Neural progenitor cell (in vitro differentiated cells): ENCODE measurements at regions not wholly inside any gene's neighbourhood (a gene's known extent, or its start where the extent isn't known, plus 50 kb on each side); places are given as distances from the start of the nearest gene placed in this dataset.

ENCODE experiments used
- DNase-seq: peaks from one replicate; pipeline ENCODE4 v3.0.0-alpha.2; 2016; ENCODE audit warnings: low spot score
- H2AFZ ChIP-seq: fragments of 200-600 bp; sonication (generic); replicated peaks from 2 replicates; pipeline ENCODE4 v1.6.1; 2016; ENCODE audit warnings: antibody characterized with exemption
- H3F3A ChIP-seq: fragments of 200-600 bp; sonication (generic); 2 replicates; pipeline ENCODE4 v1.6.1; 2016; ENCODE audit warnings: antibody characterized with exemption, low read depth
- H3K27ac ChIP-seq: fragments of 200-600 bp; sonication (generic); 2 replicates; pipeline ENCODE4 v1.5.1; 2016; ENCODE audit warnings: mild to moderate bottlenecking
- H3K27me3 ChIP-seq: fragments of 200-600 bp; sonication (generic); 2 replicates; pipeline ENCODE4 v1.6.1; 2016; ENCODE audit warnings: mild to moderate bottlenecking, moderate library complexity
- H3K36me3 ChIP-seq: fragments of 200-600 bp; sonication (generic); 2 replicates; pipeline ENCODE4 v1.5.1; 2016
- H3K4me1 ChIP-seq: fragments of 200-600 bp; sonication (generic); 2 replicates; pipeline ENCODE4 v1.6.1; 2016; ENCODE audit warnings: mixed run types
- H3K4me2 ChIP-seq: fragments of 200-600 bp; sonication (generic); 2 replicates; pipeline ENCODE4 v1.6.1; 2016
- H3K4me3 ChIP-seq: fragments of 200-600 bp; sonication (generic); 2 replicates; pipeline ENCODE4 v1.5.1; 2016
- H3K79me2 ChIP-seq: fragments of 200-600 bp; sonication (generic); 2 replicates; pipeline ENCODE4 v1.6.1; 2016; ENCODE audit warnings: low read depth
- H3K9ac ChIP-seq: fragments of 200-600 bp; sonication (generic); 2 replicates; pipeline ENCODE4 v1.6.1; 2016
- H3K9me3 ChIP-seq: fragments of 200-600 bp; sonication (generic); 2 replicates; pipeline ENCODE4 v1.5.1; 2016; ENCODE audit warnings: low read depth
- H4K20me1 ChIP-seq: fragments of 200-600 bp; sonication (generic); 2 replicates; pipeline ENCODE4 v1.6.1; 2016; ENCODE audit warnings: low read depth
- H3K27ac Mint-ChIP-seq: 3 replicates; pipeline ENCODE4 v1.8.0; 2021; ENCODE audit warnings: mixed read lengths
- H3K27me3 Mint-ChIP-seq: 2 replicates; pipeline ENCODE4 v1.8.0; 2022; ENCODE audit warnings: low read depth, mild to moderate bottlenecking, inconsistent platforms, moderate library complexity, mixed read lengths; ENCODE audit not compliant: insufficient read depth
- H3K36me3 Mint-ChIP-seq: 3 replicates; pipeline ENCODE4 v1.8.0; 2021; ENCODE audit warnings: mixed read lengths
- H3K4me1 Mint-ChIP-seq: 3 replicates; pipeline ENCODE4 v1.8.0; 2021; ENCODE audit warnings: mixed read lengths
- H3K4me3 Mint-ChIP-seq: 3 replicates; pipeline ENCODE4 v1.8.0; 2021; ENCODE audit warnings: mild to moderate bottlenecking, moderate library complexity, mixed read lengths
- H3K9me3 Mint-ChIP-seq: 3 replicates; pipeline ENCODE4 v1.8.0; 2020; ENCODE audit warnings: mixed read lengths
- CTCF ChIP-seq: fragments of 200-600 bp; sonication (generic); IDR thresholded peaks from 2 replicates; pipeline ENCODE4 v1.5.1; 2017; ENCODE audit warnings: antibody characterized with exemption, mild to moderate bottlenecking
- EZH2 ChIP-seq: fragments of 200-600 bp; sonication (generic); IDR thresholded peaks from 2 replicates; pipeline ENCODE4 v1.6.1; 2017; ENCODE audit warnings: antibody characterized with exemption, mild to moderate bottlenecking, moderate library complexity
- EZH2phosphoT487 ChIP-seq: fragments of 200-600 bp; sonication (generic); IDR thresholded peaks from 2 replicates; pipeline ENCODE4 v1.6.1; 2017; ENCODE audit warnings: antibody characterized with exemption

- H3K79me2 ChIP-seq: no peaks in the 10 kb centered on the region
- Mint-ChIP-seq H3K27ac (no peak overlapping the region), H3K36me3 (no peaks in the 10 kb centered on the region), H3K4me1 (peaks cover 19% of the 10 kb centered on the region), H3K9me3 (no peaks in the 10 kb centered on the region), H3K27me3 (peaks cover 3% of the 10 kb centered on the region), H3K4me3 (peak overlapping the region; percentile 62)
- no peaks in the 10 kb centered on the region for H3K9me3 ChIP-seq
- no peak overlapping the region for H2AFZ ChIP-seq
- H3K27me3 ChIP-seq: no peaks in the 10 kb centered on the region
- H4K20me1 ChIP-seq: no peaks in the 10 kb centered on the region
- H3K4me1 ChIP-seq: peaks cover 7% of the 10 kb centered on the region
- DNase-seq: no peak
- no peak overlapping the region for H3K9ac ChIP-seq
- no peak overlapping the region for H3K4me3 ChIP-seq
- H3K36me3 ChIP-seq: no peaks in the 10 kb centered on the region
- H3K4me2 ChIP-seq: no peak overlapping the region
- H3F3A ChIP-seq: no peaks in the 10 kb centered on the region
- no peak for TF ChIP-seq EZH2
- no peak for TF ChIP-seq EZH2phosphoT487
- no peak for TF ChIP-seq CTCF
- H3K27ac ChIP-seq: no peak overlapping the region
Measured at GRCh38 chr15:38702178-38702912, 137.7 kb upstream of the RASGRP1 start.

GRCh38 chr15:38705436-38706219, 141.0 kb upstream of the RASGRP1 start:
- Mint-ChIP-seq H3K27ac (no peak overlapping the region), H3K9me3 (no peaks in the 10 kb centered on the region), H3K4me3 (no peak overlapping the region), H3K27me3 (peaks cover 2% of the 10 kb centered on the region), H3K36me3 (no peaks in the 10 kb centered on the region), H3K4me1 (peaks cover 30% of the 10 kb centered on the region)
- H3K4me1 ChIP-seq: peaks cover 7% of the 10 kb centered on the region
- H3K36me3 ChIP-seq: no peaks in the 10 kb centered on the region
- H2AFZ ChIP-seq: no peak overlapping the region
- H3K9ac ChIP-seq: no peak overlapping the region
- no peaks in the 10 kb centered on the region for H3K79me2 ChIP-seq
- no peak overlapping the region for H3K4me2 ChIP-seq
- H3K27ac ChIP-seq: no peak overlapping the region
- no peaks in the 10 kb centered on the region for H3F3A ChIP-seq
- no peak for TF ChIP-seq EZH2phosphoT487
- no peak for TF ChIP-seq CTCF
- TF ChIP-seq EZH2: no peak
- H3K27me3 ChIP-seq: no peaks in the 10 kb centered on the region
- DNase-seq: peak; percentile 20
- no peaks in the 10 kb centered on the region for H3K9me3 ChIP-seq
- no peaks in the 10 kb centered on the region for H4K20me1 ChIP-seq
- no peak overlapping the region for H3K4me3 ChIP-seq

GRCh38 chr15:38706956-38707355, 142.3 kb upstream of the RASGRP1 start:
- H3K27me3 ChIP-seq: no peaks in the 10 kb centered on the region
- no peak overlapping the region for H3K9ac ChIP-seq
- Mint-ChIP-seq H3K4me3 (no peak overlapping the region), H3K27me3 (peaks cover 2% of the 10 kb centered on the region), H3K36me3 (no peaks in the 10 kb centered on the region), H3K9me3 (no peaks in the 10 kb centered on the region), H3K27ac (no peak overlapping the region), H3K4me1 (peaks cover 27% of the 10 kb centered on the region)
- TF ChIP-seq EZH2phosphoT487: no peak
- no peak for TF ChIP-seq CTCF
- no peak for TF ChIP-seq EZH2
- H2AFZ ChIP-seq: no peak overlapping the region
- DNase-seq: no peak
- H3K9me3 ChIP-seq: no peaks in the 10 kb centered on the region
- no peak overlapping the region for H3K4me2 ChIP-seq
- no peaks in the 10 kb centered on the region for H3K79me2 ChIP-seq
- H3K4me3 ChIP-seq: no peak overlapping the region
- peaks cover 7% of the 10 kb centered on the region for H3K4me1 ChIP-seq
- no peaks in the 10 kb centered on the region for H3F3A ChIP-seq
- H3K36me3 ChIP-seq: no peaks in the 10 kb centered on the region
- no peaks in the 10 kb centered on the region for H4K20me1 ChIP-seq
- H3K27ac ChIP-seq: no peak overlapping the region
